ENCODE measurements at regions not wholly inside any gene's neighbourhood (a gene's known extent, or its start where the extent isn't known, plus 50 kb on each side); places are given as distances from the start of the nearest gene placed in this dataset.

DNA sequence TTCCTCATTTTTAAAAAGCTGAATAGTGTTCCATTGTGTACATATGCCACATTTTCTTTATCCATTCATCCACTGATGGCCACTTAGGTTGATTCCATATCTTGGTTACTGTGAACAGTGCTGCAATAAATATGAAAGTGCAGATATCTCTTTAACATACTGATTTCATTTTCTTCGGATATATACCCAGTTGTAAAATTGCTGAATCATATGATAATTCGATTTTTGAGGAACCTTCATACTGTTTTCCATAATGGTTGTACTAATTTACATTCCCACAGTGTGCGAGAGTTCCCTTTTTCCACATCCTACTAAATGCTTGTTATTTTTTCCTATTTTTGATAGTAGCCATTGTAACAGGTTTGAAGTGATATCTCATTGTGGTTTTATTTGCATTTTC is 263.2 kb downstream of the STK31 start:
- no peak for DNase-seq (ENCODE audit: low read depth in 2 of 2)

DNA sequence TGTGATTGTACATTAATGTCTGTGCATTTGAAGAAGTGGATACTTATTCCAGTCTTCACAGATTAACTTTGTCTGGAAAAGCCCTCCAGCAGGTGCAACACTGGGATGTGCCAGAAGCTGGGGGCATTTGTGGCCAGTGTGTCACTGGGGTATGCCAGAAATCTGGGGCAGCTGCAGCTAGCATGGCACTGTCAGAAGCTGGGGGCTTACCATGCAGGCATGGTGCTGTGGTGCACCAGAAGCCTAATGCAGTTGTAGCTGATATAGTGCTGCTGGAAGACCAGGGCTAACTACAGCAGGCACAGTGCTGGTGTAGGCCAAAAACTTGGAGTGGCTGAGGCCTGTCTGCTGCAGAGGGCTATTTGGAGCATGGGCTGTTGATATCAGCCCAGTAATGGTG is 270.1 kb downstream of the STK31 start:
- DNase-seq (ENCODE audit: low read depth in 2 of 2), result no peak

DNA sequence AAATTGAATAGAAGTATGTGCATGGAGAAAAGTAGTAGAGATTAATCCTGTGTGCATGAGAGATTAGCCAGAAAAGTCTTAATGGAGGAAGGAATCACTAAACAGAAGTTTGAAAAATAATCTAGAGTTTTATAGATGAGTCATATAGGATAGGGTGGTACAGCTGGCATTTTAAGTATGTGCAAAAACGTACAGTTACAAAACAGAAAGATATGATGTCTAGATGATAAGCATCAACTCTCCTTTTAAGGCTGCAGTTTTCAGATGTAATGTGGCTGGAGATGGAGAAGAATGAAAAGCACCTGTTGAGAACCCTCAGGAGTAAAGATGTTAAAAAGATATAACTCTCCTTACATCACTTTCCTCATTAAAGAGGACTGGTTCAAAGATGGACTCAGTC is 271.3 kb downstream of the STK31 start:
- DNase-seq (ENCODE audit: low read depth in 2 of 2), result no peak

DNA sequence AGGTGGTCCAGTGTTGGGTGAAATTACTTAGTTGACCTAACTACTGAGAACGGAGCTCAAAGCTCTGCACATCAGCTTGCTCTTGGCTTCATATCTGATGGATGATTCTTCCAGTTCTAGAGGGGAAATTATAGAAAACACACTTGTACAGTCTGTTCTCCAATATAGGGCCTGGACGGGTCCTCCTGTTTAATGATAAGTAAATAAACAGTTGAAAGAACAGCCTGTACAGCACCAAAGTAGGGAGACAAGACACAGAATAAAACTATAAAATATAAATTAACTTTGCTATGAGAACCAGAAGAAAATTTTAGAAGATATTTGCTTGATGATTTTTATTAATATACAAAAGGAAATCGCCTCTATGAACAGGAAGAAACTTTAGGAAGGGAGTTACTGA is 271.7 kb downstream of the STK31 start:
- no peak for DNase-seq (ENCODE audit: low read depth in 2 of 2)

DNA sequence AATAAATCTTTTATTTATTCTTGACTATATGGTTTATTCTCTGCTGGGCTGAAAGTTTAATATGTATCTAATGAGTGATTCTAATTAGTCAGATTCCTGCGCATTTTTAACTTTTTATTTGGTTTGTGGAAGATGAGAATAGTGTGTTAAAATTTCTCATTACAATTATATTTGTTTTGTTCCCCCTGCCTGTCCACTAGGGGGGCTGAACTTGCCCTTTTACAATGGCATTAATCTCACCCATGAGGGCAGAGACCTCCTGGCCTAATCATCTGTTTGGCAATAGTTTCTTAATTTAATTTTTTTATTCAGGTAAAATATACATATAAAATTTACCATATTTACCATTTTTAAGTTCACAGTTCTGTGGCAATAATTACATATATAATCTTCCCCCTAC is 278.5 kb upstream of the NPY start:
- no peak for DNase-seq (ENCODE audit: low read depth in 2 of 2)

DNA sequence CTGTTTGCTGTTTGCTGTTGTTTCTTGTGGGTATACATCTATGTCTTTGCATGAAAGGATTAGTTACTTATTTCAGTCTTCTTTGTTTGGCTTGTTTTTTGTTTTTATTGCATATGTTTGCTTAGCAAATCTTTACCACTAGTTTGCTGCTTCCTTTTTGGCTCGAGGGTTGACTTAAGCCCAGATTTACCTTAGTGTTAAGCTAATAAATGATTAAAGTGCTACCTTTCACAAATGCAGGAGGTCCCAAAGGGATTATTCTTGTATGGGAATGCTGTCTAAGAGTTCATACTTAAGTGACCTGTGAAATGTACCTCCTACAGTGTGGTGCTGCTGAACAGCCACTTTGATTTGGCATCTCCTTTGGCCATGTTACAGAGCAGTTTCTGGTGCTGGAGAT is 273.5 kb upstream of the NPY start:
- DNase-seq (ENCODE audit: low read depth in 2 of 2), result no peak

DNA sequence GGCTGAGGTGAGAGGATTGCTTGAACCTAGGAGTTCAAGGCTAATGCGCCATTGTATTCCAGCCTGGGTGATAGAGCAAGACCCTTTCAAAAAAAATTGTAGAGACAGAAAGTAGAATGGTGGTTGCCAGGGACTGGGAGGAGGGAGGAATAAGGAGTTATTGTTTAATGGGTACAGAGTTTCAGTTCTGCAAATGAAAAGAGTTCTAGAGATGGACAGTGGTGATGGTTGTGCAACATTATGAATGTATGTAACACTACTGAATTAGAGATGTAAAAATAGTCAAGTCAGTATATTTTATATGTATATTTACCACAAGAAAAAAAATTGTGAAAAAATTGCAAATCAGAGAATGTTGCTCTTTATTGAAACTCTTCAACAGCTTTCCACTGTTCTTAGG is 266.5 kb upstream of the NPY start:
- DNase-seq (ENCODE audit: low read depth in 2 of 2), result no peak

DNA sequence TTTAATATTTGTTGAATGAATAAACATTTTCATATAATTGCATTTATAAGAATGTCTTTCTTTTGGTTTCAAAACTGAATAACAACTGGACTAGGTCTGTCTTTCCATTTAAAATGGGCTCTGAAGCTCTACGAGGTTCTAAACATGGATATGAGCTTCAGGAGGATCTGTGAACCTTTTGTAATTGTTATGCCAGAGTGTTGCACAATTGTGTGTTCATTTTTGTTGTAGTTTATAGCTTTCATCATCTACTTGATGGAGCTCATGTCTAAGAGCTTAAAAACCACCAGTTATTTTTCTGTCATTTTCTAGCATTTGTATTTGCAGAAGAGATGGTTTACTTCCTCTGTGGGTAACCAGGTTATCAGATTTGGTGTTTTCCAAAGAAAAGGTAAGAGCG is 265.7 kb upstream of the NPY start:
- no peak for DNase-seq (ENCODE audit: low read depth in 2 of 2)

DNA sequence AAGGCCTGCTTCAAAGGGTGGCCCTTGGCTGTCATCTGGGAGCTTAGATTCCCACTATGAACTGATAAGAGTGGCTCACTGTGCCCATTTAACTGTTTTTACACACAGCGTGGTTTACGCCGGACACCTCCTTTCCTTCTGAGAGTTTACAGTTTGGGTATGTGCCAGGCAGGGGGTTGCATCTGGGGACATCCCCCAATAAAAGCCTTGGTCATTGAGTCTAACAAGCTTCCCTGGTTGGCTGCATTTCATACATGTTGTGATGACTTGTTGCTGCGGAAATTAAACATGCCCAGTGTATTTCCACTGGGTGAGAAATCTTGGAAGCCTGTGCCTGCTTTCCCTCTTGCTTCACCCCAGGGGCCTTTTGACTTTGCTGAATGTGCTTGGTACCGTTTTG is 264.1 kb upstream of the NPY start:
- no peak for DNase-seq (ENCODE audit: low read depth in 2 of 2)

DNA sequence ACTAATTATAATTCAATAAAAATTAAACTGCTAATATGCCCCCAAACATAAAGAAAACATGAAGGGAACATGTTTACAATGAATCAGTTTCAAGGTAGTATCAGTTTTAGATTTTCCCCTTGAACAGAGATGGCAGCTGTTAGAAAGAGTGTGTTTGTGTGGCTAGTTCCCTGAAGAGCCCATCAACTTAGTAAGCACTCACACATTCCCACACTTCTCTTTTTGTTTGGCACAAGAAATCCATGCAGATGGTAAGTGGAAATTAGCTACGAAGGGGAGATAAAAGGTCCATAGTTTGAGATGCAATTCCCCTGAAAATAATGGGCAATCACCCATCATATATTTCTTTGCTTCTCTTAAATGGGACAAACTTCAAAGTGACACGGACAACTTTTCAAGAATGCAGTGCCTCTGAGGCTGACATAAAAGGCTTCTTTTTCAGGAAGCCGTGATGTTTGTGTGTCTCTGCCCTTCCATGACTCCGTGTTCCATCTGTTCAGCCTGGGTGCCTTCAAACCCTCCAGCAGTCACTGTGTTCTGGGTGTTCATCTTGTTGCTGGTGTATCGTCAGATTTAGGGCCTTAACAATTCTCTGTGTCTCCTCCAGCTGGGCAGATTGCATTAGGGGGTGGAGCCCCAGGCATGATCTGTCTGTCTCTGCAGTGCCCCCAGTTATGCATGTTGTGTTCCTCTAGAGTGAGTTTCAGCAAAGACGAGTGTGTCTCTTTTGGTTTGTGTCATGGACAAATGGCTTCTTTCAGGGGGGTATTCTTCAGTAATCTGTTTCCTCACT is 259.5 kb upstream of the NPY start:
- DNase-seq (ENCODE audit: low read depth in 2 of 2), result no peak

DNA sequence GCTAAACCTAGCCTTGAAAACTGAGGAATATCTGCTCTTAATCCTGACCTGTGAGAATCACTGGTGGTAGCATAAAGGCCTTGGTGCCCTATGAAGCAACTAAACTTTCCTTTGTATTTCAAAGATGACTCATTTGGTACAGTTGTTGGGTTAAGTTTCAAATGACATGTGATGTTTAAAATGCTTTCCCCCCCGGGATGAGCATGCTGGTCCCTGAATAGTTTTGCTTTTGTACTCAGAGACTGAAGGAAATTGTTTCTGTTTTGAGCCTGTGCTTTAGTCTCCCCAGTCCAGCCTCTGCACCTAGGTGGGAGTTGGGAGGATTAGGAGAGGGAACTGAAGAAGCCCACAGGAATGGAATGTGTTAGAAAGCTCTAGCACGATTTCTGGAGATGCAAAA is 258.9 kb upstream of the NPY start:
- DNase-seq (ENCODE audit: low read depth in 2 of 2), result no peak

DNA sequence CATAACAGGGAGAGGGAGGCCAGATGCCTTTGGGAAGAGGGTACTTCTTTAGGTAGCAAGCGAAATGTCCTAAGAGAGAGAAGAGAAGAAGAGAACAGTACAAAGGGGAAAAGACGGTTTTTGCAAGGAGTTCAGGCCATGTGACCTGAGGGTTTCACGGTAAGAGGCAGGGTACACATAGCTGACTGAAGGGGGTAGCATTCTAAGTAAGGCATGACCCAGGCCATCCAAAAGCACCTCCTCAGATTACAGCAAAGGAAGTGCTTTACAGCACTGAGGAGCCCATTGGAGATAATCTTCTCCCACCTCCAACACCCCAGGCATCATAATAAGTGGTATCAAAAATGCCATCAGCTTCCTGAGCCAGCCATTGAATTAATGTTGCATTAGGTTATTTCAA is 258.2 kb upstream of the NPY start:
- DNase-seq (ENCODE audit: low read depth in 2 of 2), result no peak

DNA sequence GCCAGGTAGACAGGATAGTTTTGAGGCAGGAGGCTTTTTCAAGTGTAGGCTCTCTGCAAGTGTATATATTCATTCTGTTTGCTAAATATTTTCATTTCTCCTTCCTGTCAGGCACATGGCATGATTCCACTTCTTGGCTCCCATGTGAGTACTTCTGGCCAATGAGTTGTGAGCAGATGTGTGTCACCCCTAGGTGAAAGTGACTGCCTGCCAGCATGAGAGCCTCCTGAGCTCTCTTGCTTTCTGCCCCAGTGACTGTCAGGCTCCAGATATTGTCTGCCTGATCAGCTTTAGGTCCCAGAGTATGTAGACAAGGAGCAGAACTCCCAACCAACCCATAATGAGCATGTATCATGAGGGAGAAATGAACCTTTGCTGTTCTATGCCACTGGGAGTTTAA is 257.6 kb upstream of the NPY start:
- DNase-seq (ENCODE audit: low read depth in 2 of 2), result no peak

DNA sequence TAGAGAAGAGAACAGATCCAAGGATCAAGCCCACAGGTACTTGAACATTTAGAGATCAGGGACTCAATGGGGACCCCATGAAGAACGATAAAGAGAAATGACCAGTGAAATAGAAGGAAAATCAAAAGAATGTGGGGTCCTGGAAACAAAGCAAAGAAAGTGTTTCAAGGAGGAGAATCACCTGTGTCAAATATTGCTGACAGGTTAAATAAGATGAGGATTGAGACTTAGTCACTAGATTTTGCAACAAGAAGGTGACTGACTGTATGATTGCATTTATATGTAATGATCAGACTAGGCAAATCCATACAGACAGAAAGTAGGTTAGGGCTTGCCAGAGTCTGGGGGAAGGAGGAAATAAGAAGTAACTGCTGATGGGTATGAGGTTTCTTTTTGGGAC is 254.9 kb upstream of the NPY start:
- DNase-seq (ENCODE audit: low read depth in 2 of 2), result no peak

DNA sequence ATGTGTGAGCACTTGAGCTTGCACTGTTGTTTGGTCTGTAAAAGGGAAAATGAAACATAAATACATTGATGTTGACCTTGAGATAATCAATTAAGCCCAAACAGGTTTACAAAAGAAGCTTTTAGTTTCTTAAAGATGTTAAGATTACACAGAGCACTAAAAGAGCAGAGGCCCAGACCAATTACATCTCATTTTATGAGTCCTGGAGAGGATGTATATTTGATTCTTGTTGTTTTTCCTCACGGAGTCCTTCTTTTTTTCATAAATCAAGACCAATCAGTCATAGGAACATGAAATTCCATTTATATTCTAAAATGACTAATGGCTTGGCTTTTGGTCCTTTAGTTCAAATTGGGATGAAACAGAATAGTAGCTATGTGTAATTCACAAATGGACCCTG is 249.7 kb upstream of the NPY start:
- no peak for DNase-seq (ENCODE audit: low read depth in 2 of 2)

DNA sequence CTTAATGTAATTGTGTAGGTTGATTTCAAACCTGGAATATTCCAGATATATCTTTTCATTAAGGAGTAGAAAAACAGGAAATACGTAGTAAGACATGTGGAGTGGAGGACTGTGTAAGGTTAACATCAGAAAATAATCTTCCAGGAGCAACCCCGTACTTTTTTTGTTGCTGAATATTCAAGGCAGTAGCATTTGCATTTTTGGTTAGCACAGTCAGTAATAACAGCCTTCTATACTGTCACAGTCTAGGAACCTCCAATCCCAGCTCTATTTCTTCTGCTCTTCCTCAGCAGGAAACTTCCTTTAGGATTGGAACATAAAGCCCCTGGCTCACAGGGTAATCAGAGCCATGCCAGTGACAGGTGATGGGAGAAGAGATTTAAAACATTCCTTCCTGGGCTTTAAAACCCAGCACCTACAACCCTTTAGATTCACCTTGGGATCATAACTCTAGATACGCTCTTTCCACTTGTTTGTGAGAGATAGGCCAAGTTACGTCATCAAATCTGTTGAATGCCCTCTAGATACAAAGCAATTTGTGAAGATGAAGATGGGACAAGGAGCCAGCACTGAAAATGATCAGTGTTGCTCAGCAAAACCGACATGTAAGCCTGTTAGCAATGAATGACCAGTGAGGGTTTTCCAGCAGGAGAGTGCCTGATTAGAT is 248.5 kb upstream of the NPY start:
- DNase-seq (ENCODE audit: low read depth in 2 of 2), result no peak

DNA sequence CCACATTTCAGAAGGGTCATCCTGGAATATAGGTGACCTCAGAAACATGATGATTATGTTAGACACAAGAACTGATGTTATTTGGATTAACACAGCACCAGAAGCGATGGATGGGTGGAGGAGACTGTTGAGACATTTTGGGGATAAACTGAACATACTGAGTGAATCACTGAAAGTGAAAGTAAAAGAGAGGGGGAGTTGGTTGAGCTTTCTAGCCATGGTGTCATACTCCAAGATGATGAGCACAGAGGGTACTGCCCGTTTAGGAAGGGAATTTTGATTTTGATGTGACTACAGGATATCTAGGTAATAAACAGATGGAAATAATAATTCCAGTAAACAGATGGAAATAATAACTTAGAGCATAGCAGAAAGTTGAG is 248.0 kb upstream of the NPY start:
- DNase-seq (ENCODE audit: low read depth in 2 of 2), result no peak

DNA sequence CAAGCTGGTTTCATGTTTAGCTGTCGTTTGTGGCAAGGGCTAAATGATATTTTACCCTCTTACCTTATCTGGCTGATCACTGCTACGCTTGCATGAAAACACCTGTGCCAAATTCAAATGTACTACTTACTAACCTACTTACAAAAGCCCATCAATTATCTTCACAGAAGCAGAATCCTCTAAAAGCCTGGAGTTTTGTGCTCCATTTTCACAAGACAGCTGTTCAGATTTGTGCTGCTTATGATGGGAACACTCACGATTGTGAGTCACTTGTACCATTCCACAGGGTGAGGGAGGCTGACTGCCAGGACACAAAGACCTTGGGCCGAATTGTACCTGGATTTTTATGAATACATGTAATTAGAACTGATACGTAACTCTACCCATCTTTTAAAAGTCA is 245.0 kb upstream of the NPY start:
- DNase-seq (ENCODE audit: low read depth in 2 of 2), result no peak

DNA sequence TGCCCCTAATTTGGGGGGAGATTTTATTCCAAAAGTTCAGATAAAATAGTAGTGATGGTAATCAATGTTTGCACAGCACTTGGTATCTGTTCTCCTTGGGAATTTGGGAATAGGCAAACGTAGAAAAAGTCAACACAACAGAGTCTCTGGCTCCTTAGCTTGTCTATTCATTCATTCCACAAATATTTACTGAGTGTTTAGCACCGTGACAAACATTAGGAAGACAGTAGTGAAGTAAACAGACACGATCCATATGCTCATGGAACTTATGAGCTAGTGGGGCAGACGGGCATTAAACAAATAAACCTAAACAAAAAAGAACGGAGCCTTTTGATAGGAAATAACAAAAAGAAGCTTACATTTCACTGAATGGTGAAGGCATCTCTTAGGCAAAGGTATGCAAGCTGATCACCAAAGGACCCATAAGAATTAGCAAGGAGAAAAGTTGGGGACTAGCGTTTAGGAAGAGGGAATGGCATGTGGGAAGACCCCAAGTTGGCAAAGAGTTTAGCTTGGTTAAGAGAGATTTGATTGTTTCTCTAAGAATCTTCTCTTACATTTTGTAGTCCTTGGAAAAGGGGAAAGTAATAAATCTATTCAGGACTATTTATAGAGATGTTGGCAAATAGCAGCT is 243.9 kb upstream of the NPY start:
- DNase-seq (ENCODE audit: low read depth in 2 of 2), result no peak

DNA sequence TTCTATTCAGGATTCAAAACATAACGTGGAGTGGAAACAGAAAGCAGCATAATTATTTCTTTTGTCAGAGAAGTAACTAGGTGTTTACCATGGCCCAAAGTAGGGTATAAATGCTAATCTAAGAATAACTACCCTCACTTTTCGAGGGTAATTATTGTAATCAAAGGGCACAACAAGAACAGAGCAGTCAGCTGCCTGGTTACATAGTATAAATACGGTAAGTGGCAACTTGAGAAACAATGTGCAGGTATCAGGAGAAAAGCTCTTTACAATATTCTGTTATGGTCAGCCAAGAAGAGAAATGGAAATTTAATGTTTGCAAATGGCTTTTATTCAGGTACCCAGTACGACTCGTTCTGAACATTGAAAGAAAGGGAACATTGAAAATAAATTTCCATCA is 242.0 kb upstream of the NPY start:
- DNase-seq (ENCODE audit: low read depth in 2 of 2), result no peak

DNA sequence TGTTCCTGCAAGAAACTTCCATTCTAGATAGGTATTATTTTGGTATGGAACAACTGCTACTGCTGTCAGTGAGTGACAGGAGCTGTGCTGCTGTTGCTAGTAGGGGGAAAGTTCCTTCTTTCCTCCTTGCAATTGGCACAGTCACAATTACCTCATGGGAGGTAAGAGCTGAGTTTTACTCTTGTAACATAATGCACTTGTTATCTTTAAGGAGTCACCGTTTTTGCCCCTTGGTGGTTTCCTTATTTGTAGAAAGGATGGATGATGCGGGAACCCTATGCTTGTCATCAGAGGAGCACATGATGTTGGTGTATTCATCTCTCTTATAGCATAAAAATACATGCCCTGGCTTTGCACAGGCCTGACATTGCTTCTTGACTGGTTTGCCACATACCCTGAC is 234.7 kb upstream of the NPY start:
- DNase-seq (ENCODE audit: low read depth in 2 of 2), result no peak

DNA sequence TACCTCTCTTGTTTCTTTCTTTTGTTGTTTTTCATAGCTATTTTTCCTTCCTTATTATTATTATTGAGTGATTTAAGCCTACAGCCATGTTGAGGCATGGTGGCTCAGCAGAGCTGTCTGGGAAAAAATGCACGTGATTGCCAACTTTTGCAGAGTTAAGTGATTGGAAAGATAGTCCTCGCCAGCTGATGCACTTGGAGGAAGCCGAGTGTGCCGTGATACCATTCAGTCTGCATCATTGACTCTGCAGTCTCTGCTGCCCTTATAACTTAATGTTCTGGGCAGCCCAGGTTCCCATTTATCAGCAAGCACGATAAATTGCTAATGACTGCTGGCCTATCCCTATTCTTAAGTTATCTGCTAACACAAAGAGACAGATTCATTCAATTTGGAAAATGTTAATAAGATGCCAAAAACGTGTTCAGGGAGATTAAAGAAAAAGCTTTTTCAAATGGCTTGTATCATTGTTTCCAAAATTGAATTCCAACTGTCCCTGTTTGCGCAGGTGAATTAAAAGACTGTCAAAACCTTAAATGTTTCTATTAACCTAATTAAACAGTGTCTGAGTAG is 232.9 kb upstream of the NPY start:
- DNase-seq (ENCODE audit: low read depth in 2 of 2), result no peak

DNA sequence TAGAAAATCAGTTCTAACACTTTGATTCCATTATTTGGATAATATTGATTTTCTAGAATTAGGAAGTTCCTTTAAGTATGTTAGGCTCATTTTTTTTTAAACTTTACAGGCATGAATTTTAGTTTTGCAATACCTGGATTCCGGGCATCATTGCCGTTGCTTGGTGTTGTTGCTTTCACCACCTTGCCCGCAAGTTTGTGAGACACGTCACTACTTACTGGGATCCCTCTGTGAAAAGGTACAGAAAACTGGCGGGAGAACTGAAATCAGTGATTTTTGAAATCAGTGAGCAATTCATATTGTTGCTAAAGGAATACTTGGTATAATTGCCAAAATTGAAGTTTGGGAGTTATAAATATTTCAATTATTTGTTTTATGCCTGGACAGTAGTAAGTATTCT is 232.3 kb upstream of the NPY start:
- DNase-seq (ENCODE audit: low read depth in 2 of 2), result no peak
